ENCODE measurements at regions not wholly inside any gene's neighbourhood (a gene's known extent, or its start where the extent isn't known, plus 50 kb on each side); places are given as distances from the start of the nearest gene placed in this dataset.
A peak's percentile ranks its signal among the peaks of the same experiment; 100 is the strongest.

DNA sequence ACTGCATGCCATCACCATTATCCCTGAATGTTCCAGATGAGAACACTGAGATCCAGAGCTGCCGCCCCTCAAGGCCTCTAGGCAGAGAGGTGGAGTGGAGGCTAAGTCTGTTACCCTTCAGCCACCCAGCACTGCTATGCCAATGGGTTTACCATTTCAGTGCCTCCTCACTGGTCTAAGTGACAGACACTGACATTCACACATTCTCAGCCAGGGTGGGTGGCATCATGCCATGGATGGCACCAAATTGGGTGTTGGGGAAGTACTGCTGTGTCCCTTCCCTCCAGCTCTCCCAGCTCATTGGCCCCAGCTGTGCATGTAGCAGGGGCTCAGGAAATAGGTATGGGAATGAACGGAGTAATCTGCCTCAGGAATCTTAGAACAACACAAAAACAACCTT is 96.8 kb upstream of the PLET1 start:
- DNase-seq: no peak

DNA sequence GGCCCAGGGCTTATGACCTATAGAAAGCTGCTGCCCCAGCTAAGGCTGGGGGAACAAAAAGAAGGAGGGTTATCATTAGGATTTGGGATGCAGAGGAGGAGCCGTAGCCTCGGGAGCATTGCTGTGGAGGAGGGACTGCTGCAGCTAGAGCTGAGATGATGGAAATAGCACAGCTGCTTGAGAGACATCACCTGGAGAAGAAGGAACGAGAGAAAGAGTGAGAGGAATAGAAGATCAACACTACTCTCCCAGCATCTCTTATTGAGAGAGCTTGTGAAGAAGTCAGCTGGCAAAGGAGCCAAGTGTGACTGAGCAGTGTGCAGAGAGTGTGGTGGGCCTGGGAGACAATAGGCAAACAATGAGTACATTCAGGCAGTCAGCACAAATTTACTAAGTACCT is 100.7 kb upstream of the PLET1 start:
- DNase-seq: no peak

DNA sequence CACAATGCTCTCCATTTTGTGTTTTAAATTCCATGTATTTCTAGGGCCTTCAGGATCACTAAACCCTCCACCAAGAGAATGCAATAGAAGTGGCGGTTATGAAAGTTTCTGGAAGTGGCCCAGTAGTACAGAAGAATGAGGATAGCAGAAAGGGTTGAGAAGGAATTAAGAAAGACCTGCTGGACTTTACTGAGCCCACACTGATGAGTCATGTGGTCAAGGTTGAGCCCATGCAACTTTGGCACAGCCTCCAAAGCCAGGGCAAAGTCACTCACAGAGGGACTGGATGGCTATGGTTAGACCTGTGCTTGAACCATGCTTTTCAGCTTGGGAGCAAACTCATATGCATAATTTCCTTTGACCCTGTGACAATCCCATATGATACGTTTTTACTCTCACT is 102.9 kb upstream of the PLET1 start:
- no peak for DNase-seq

DNA sequence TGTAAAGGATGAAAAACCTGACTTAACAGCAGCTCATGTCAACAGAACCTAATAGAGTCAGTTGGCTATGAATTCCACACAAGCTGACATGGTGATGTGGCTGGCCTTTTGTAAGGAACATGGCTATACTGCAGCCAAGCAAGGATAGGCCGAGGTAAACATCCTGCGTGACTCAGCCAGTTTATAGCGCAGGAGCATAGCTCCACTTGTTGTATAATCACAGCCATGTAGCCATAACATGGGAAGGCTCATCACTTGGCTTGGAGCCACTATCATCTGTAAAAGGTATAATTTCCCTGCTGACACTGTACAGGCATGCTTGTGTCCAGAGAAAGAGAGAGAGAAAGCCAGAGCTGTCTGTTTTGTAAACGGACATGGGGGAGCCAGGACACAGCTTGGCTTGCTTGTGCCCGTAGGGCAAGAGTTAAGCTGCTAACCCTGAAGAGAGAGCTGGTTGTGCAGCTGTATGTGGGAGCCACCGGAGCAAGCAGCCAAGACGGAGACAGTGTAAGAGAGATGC is 104.4 kb upstream of the PLET1 start:
- DNase-seq: no peak

DNA sequence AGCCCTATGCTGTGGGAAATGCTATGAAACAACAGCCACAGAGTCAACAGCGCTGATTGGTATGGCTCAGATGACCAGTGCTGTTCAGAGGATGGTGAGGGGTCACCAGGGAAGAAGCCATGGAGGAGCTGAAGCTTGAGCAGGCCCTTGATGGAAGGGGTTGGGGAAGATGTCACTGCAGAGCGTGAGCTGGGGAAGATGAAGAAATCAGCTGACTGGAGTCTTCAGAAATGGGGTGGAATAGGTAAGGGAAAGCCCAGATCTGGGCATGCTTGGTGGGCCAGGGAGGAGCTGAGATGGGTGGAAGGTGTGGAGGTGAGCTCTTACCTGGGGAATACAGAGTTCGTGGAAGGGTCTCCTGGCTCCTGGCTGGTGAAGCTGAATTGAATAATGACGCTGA is 105.4 kb upstream of the PLET1 start:
- DNase-seq: no peak

DNA sequence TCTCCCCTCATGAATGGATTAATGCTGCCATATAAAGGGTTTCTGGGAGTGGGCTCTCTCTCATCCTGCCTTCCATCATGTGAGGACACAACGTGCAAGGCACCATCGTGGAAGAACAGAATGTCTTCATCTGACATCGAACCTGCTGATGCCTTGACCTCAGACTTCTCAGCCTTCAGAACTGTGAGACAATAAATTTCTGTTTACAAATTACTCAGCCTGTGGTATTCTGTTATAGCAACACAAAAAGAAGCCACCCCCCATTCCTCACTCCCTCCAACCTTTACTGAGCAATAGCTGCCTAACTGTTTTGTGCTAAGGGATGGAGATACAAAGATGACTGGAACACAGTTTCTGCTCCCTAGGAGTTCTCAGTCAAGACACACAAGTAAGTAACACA is 106.1 kb upstream of the PLET1 start:
- no peak for DNase-seq

DNA sequence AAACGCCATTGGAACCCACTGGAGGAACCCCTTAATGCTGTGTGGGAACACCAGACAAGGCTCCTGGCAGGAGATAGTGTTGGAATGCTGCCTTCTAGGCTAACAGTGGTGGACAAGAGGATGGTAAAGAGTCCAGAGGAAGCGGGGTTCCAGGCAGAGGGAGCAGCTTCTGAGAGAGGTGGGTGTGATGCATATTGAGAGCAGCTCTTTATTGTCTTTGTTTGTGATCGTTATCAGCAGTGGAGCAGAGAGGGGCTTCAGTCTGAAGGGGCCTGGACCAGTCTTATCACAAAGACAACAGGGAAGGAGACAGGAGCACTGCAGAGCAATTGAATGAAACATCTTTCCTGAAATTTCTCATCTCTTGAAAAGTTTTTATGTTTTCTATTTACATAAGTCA is 106.8 kb upstream of the PLET1 start:
- DNase-seq: no peak

DNA sequence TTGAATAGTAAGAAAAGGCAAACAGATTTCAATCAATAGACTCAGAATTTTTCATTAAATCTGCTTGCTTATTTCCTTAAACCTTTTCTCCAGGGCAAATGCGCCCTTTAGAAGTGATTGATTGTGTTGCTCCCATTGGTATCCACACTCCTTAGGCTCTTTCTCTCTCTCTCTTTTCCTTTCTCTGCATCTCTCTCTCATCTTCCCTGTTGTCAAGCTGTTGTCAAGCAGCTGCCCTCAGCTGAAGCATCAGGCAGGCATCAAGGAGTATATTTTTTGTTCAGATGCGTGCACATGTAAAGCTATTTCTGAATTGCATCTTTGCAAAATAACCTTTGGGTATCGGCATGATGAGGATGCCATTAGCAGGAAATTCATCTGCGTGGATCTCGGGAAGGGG is 107.2 kb upstream of the PLET1 start:
- no peak for DNase-seq

DNA sequence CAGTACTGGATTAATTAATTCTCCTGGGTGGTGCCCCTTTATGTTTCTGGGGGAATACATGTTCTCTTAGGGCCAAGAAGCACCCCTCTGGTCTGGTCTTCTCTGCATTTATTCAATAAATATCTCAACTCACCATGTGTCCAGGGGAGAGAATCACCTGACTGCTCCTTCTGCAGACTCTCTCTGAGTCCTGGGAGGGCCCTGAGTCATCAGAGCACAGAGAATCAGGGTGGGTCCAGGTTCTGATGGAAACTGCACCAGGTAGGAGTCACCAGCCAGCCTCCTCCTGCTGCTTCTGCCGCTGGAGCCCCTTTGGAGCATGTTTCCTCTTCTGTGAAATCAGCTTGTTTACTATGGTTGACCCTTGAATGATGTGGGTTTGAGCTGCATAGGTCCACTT is 107.7 kb upstream of the PLET1 start:
- DNase-seq: no peak

DNA sequence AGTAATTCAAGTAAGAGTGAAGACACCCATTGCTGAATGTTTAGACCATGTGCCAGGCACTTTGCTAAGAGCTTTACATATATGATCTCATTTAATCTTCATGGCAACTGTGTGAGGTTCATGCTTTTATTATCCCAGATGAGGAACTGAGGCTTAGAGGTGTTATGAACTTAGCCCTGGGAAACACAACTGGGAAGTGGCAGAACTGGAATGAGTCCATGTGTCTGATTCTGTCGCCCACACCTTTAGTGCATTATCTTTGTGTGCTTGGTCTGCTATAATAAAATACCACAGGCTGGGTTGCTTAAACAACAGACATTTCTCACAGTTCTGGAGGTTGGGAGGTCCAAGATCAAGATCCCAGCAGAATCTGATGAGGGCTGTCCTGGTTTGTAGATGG is 108.7 kb upstream of the PLET1 start:
- DNase-seq: no peak

DNA sequence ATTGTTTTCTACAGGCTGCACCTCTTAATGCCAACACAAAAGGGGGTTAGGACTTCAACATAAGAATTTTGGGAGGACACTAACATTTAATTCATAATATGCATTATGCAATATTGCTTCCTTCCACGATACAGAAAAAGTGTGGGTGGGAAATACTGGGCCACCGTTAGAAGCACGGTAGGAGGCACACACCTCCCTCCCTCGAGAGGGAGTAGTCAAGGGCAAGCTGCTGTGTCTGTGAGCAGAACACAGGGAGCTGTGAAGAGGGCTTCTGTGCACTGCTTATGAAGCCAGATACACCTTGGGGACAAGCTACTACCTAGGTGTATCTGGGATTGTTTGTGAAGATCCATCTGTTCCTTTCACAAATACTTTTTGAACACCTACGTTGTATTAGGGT is 109.3 kb upstream of the PLET1 start:
- no peak for DNase-seq

DNA sequence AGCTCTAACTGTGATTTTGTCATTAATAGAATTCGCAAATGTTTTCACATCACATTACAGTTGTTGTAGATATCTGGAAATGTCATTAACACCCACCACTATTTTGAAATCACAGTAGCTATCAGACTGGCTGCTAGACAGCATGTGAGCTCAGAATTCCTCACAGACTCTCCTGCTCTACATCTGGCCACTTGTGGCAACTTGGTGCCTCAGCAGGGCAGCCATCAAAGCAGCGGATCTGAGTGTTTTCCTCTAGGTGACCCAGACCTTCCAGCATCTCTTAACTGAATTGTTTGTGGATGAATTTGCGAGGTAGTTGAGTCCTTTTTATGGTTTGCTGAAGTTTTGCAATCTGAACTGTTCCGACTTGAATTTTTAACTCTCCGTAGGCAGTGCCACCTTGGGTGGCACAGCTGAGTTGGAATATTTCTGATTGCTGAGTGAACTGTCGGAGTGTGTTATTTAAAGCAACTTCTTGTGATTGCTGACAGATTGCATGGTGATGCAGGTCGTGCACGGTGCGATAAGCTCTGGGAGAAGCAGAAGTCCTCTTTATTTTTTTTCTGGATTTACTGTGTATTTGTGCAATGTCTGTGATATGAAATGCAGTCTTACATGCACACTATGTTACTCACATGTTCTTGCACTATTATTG is 114.0 kb upstream of the PLET1 start:
- DNase-seq: no peak

DNA sequence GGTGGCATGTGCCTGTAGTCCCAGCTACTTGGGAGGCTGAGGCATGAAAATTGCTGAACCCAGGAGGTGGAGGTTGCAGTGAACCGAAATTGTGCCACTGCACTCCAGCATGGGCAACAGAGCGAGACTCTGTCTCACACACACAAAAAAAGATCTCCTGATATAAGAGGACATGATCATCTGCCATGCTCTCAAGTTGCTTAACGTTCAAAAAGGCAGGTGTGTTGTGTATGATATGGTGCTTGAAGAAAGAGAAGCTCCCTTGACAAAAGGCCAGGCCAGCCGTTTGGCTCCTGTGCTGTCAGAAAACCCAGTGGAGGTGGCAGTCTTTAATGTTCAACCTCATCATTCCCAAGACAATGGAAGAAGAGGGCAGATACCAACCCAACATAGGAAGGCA is 117.3 kb upstream of the PLET1 start:
- peak; percentile 69 for DNase-seq

DNA sequence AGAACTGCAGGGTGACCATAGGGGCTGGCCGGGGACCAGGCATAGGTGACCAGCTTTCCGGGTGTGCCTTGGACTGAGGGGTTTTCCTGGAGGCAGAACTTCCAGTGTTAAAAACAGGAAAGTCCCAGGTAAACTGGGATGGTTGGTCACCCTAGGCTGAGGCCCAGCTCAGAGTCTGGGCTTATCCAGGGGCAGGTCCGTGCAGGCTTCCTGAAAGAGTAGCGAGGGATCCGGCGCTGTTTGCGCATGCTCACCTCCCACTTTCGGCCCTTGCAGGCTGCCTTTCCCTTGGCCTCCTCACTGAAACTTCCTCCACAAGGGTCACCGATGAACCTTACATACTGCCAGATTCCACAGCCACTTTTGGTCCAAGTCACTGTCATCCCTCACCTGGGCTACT is 119.8 kb upstream of the PLET1 start:
- no peak for DNase-seq

DNA sequence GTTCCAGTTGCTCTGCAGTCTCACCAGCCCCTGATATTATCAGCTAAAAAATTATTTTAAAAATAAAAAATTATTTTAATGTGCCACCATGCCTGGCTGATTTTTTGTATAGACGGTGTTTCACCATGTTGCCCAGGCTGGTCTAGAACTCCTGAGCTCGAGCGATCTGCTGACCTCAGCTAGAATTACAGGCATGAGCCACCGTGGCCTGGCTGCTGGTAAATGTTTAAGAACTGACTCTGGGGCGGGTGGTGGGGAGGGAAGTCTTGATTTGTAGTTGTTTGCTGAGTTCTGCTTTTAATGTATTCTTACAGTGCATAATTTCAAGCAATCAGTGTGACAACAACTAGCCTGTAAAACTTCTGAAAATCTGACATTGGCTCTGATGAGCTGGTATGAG is 120.9 kb upstream of the PLET1 start:
- DNase-seq: no peak

DNA sequence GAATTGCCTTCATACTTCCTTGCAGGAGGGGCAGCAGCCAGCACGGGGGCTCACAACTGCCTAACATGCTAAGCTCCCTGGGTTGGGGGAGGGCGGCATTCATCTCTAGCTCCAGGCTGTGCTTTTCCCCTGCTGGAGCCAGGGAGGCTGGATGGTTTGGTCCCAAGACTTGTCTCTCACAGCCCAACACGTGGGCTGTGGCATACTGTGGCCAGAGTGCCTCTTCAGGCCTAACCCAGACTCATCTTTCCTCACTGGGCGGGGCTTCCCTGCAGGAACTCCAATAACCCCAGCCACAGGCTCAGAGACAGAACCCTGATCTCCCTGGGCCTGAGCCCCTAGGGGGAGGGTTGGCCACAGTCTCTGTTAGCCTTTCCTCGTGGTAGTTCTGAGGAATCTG is 121.9 kb upstream of the PLET1 start:
- DNase-seq: no peak

DNA sequence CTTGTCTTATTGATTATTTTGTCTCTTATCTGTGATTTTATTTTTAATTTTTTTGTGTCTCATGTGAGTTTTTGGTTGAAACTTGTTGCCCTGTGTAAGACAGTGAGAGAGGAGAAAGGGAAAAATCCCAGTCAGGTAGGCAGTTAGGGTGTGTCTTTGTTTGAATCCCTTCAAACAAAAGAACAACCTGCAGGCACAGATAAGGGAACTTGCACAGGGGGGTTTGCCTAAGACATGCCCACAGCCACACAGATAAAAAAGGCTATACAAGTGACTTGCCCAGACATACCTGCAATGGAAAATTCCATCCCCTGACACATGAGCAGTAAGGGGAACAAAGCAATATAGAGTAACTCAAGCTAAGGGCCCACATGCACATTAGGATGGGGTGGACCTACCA is 127.8 kb upstream of the PLET1 start:
- DNase-seq: no peak

DNA sequence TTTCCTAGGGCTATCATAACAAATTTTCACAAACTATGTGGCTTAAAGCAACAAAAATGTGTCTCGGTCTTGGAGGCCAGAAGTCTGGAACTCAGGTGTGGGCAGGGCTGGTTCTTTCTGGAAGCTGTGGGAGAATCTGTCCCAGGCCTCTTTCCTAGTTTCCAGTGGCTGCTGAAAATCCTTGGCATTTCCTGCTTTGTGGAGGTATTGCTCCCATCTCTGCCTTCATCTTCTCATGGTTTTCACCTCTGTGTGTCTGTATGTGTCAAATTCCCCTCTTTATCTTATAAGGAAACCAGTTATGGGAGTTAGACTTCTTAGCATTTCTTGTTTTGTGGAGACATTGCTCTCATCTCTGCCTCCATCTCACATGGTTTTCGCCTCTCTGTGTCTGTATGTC is 130.4 kb upstream of the PLET1 start:
- no peak for DNase-seq

DNA sequence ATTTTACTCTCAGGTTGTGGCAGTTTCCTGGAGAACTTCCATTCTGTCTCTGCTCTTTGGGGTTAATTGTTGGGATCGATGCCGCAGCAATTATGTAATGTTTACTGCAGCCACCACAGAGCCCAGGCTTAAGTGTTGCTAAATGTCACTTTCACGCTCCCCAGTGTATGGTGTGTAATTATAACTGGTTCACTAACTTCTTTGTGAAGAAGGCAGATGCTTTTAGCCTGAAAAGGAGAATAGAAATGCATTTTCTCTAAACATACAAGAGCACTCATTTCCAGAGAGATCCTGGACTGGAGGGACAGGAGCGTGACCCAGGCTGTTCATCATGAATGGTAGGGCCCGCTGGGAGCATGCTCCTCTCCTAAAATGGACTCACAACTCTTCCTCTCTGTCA is 132.2 kb upstream of the PLET1 start:
- peak; percentile 96 for DNase-seq

DNA sequence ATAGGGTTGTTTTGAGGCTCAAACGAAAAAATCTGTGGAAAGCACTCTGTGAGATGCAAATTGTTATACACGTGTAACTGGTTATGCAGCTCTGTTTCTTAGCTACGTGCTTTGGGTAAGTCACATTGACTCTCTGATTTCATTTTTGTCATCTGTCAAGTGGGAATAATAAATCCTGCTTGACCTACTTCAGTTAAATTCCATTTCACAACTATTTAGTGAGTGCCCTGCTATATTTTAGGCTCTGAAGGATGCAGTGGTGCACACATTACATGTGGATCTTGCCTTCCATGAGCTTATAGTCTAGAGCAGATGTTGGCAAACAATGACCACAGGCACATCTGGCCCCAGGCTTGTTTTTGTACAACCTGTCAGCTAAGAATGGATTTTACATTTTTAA is 133.6 kb upstream of the PLET1 start:
- no peak for DNase-seq

DNA sequence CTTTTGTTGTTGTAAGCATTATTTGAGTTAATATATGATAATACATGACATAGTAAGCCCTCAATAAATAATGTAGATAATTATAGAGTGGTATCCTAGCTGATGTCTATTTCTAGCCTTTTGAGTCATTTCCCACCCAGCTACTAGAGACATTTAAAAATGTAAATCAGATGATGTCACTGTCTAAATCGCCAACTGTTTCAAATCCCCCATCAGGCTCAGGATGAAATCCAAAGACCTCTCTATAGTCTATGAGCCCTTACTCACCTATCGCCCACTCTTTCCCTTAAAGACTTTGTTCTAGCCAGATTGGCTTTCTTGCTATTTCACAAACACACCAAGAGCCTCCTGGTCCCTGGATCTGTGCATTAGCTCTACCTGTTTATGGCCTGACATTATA is 135.4 kb upstream of the PLET1 start:
- DNase-seq: no peak

DNA sequence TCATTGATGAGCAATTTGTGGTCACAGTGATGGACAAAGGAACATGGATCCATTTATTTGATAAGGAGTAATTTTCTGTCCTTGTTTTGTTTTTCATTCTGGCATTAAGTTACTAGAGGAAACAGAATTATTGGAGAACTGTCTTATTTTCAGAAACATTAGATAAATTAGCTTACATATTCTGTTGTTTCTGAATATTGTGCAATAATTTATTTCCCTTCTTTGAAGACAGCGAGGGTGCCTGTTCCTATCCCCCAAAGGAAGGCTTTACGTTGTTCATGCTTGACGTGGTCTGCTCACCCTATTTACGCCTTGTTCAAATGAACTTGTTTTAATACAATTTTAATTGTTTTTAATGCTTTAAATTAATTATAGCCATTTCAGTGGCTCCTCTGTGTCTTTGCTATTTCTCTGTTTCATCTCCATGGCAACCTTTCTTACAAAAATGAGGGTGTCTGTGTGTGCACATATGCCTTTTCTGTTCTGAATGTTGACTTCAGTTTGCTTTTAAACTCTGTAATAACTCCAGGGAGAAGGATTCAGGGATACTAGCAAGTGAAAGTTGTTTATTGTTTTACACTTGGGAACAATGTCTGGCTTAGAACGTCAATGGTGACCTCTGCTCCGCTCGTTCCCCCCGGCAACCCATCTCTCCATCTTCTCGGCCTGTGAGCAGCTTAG is 138.3 kb upstream of the PLET1 start:
- no peak for DNase-seq

DNA sequence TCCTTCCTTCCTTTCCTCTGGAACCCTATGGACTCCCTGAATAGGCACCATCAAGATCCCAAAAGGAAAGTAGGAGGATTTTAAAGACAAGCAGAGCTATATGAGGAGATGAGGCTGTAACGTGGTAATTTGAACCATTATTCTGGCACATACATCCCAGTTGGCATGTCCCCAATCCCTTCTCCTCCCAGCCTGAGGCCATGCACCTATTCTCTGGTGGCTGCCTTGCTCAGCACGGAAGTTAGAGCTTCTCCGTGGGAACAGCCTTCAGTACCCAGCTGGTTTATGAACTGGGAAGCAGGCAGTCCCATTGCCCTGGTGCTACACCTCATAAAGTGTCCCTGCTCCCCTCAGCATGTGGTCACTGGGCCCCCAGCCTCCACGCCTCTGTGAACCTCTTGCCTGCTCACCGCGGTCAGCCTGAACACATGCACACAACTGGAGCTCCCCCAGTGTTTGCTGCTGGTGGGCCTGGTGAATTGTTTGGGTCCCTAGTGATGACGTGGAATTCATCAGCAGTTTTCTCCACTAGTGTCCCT is 139.9 kb upstream of the PLET1 start:
- peak; percentile 39 for DNase-seq

DNA sequence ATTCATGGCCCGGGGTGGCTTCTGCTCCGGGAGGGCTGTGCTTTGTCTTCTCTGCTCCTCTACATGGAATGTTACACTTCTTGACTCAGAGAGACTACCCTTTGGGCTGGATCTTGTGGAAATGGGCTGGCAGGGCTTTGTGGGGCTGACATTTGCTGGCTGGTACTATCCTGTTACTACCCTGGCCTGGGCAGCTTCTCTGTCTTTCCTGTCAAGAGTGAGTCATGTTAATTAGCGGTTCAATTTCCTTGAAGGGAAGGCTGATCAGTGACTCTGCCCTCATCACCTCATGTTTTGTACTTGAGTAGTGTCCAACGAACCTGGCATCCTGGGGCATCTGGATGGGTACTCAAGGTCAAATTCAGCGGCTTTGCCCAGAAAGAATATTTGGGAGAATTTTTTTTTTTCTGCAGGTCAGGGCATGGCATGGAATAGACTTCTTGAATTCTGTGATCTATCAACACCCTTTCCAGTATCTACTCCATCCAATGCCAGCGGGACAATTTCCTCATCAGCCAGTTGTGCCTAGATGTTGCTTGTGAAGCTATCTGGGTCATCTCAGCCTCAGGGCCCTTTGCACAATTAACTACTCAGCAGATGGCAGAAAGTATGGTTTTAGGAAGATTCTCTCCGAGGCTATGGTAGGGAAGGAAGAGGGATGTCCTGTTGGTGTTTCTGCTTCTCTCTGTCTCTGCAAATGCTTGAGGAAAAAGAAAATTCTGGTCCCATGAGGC is 140.5 kb upstream of the PLET1 start:
- DNase-seq: no peak

Measured in NCI-H1092 treated with DMSO at 0.1 percent for 48 hours (cell line).